GM19438 (cell line): ENCODE measurements at regions not wholly inside any gene's neighbourhood (a gene's known extent, or its start where the extent isn't known, plus 50 kb on each side); places are given as distances from the start of the nearest gene placed in this dataset.
"Not testable (repeated sequence)": the region's sequence is repeated elsewhere in the genome, so short reads cannot be mapped to it uniquely, and the experiment has no call there.

Source experiments
- ATAC-seq: cut with Tn5 transposase; IDR thresholded peaks from one replicate; pipeline ENCODE4 v1.9.1; 2021; ENCODE audit warnings: low read depth; ENCODE audit not compliant: unreplicated experiment

- ATAC-seq: no peak
Observed at GRCh38 chr10:28387140-28387539, 84.3 kb upstream of the MPP7 start.

DNA sequence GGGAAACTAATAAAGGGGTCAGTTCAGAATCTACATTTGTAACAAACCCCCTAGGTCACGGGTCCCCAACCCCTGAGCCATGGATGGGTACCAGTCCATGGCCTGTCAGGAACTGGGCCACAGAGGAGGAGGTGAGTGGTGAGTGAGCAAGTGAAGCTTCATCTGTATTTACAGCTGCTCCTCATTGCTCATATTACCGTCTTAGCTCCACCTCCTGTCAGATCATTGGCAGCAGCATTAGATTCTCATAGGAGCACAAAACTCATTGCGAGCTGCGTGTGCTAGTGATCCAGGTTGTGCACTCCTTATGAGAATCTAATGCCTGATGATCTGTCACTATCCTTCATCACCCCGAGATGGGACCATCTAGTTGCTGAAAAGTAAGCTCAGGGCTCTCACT lies 88.4 kb upstream of the MPP7 start:
- ATAC-seq: no peak

DNA sequence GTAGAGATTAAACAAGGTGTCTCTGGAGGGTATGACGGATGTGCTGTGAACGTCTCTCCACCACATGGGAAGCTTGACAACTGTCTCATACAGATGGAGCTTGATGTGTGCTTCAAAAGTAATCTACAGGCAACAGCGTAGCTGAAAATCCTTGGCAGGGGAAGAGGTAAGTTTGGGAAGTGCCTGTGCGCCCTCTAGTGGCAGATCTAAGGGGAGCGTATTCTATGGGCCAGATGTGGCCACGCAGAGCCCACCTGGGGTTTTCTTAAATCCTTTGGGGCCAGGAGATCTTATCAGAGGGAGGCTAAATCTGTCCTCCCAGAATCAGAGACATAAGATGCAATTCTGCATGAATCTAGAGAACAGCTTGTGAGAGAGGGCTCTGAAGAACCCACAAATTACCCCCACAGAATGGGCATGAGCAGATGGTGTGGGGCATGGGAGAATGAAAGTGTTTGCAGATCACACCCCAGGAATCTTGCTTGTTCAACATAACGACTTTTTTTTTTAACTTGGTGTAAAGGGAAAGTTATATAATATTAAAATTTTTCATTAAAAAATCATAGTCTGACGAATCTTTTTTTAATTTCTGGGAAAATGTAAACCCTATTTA lies 91.2 kb upstream of the MPP7 start:
- ATAC-seq: peak; percentile 85

GRCh38 chr10:28396331-28396730 lies 93.5 kb upstream of the MPP7 start:
- ATAC-seq: no peak

DNA sequence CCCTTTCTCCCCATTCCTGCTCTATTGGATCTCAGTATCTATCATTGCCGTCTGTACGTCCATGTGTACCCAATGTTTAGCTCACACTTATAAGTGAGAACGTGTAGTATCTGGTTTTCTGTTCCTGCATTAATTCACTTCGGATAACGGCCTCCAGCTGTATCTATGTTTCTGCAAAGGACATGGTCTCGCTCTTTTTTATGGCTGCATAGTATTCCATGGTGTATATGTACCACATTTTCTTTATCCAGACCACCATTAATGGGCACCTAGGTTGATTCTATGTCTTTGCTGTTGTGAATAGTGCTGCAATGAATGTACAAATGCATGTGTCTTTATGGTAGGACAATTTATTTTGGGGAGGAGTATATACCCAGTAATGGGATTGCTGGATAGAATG lies 94.4 kb upstream of the MPP7 start:
- ATAC-seq: no peak

GRCh38 chr10:28400176-28400575 lies 97.3 kb upstream of the MPP7 start:
- ATAC-seq: no peak

- ATAC-seq: no peak
Observed at GRCh38 chr10:28400681-28401080, 97.8 kb upstream of the MPP7 start.

- not testable (repeated sequence) for ATAC-seq
Observed at GRCh38 chr10:28402611-28403073, 99.8 kb upstream of the MPP7 start.

DNA sequence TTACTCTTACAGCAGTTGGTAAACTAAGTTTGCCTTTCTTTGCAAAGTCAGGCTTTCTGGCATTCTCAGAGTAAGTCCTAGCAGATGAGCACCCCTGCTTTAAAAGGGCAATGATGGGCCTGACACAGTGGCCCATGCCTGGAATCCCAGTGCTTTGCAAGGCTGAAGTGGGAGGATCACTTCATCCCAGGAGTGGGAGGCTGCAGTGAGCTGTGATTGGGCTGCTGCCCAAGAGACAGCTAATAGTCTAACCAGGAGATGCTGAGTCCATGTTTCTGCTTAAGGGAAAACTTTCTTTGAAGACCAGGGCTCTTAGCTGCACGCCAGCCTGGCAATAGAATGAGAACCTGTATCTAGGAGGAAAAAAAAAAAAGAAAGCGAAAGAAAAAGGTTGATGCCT lies 100.2 kb upstream of the MPP7 start:
- no peak for ATAC-seq

GRCh38 chr10:28408237-28408777 lies 105.4 kb upstream of the MPP7 start:
- no peak for ATAC-seq

DNA sequence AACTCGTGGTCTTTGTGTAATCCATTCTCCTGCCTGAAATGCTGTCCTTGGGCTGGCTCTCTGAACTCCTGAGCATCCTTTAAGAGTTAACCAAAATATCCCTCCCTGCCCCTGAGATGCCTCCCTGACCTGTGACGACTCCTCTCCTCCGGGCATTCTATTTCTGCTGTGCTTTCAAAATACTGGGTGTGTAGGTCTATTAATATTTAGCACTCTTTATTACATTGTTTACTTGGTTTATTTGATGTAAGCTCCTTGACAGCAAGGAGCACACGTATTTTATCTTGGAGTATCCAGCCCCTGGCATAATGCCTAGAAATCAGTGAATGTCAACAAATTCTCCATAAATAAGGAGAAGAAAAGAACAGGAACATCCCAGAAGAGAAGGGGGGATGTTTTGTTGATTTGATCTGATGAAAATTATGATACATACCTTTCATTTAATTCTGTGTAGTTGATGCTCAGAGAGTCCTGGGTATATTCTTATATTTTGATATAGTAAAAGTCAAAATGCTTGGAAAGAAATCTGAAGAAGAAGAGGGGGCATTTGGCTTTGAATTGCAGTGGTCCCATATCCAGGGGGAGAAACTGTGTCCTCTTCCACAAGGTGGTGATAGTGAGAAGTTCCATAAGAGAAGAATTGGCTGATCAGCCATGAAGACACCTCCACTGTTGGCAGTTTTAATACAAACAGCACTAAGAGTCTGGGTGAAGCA lies 107.7 kb upstream of the MPP7 start:
- no peak for ATAC-seq

DNA sequence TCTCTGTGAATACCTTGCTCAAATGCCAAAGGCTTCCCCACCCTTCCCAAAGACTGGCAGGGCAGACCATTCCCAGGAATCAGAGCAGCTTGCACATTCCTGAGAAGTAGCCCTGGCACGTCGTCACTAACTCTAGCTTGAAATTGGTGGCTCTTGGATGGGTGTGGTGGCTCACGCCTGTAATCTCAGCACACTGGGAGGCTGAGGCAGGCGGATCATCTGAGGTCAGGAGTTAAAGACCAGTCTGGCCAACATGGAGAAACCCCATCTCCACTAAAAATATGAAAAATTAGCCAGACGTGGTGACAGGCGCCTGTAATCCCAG lies 108.2 kb upstream of the MPP7 start:
- ATAC-seq: no peak

DNA sequence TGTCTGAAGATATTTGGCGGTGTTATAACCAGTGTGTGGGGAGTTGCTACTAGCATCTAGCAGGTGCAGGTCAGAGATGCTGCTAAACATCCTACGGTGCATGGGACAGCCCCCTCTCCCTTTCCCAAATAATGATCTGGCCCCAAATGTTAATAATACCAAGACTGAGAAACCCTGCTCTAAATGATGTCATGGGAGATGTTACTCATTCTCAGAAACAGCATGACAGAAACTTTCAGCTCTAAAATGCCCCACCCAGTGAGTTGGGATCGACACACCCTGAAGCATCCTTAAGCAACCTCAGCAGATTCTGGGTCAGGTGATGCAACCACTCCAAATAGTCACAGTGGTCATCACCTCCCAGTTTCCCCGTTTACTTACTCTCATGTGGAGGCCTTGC lies 108.8 kb upstream of the MPP7 start:
- ATAC-seq: no peak

GRCh38 chr10:28418069-28418468 lies 114.8 kb upstream of the WAC start:
- ATAC-seq: no peak

GRCh38 chr10:28425422-28425821 lies 107.5 kb upstream of the WAC start:
- no peak for ATAC-seq

- no peak for ATAC-seq
Observed at GRCh38 chr10:28426392-28427159, 106.3 kb upstream of the WAC start.

DNA sequence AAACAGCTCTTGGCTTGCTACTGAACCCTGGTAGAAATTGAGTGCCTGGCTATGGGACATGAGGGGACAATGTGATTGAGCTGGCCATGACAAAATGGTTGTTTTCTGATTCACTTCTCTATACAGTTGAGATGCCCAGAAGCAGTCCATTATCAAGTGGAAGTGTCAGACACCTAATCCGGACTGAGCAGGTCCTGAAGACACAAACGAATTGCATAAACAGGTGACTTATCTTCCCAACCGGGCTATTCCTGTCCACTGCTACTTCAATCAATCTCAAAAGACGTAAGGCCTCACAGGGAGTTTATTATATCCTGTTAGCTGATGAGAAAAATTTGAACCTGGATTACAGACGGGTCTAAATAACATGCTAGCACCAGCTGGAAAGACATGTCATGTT lies 105.5 kb upstream of the WAC start:
- ATAC-seq: no peak

DNA sequence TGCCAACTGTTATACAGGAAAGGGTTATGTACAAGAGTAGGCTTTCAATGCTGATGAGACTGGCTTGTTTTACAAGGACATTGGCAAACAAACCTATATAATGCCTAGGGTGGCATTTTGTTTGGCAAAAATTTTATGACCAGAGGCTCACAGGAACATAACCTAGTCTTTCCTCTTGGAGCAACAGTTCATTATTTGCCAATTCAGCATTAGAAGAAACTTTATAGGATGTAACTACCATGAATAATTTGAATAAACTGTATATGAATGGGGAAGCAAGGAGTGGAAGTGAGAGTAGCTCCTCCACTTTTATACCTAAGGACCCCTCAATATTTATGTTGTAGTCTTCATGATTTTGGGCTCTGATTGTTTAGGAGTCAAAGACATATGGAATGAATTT lies 103.9 kb upstream of the WAC start:
- ATAC-seq: no peak

GRCh38 chr10:28429573-28430216 lies 103.2 kb upstream of the WAC start:
- no peak for ATAC-seq

DNA sequence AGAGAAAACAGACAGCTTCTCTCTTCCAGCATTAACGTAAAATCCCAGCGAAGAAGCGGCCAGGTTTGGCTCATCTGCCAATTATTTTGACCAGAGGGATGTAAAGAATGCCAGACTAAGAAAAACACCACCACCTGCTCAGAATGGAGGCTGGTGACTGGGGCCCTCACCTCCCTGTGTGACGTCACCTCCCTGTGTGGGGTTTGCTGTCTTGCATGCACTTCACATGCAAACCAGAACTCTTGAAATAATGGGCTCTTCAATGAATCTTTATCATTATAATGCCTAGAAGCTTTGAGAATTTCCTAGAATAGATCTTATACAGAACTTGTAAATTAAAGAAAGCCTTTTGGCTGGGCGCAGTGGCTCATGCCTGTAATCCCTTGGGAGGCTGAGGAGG lies 101.8 kb upstream of the WAC start:
- ATAC-seq: no peak

GRCh38 chr10:28432210-28432676 lies 100.7 kb upstream of the WAC start:
- no peak for ATAC-seq
